Breast epithelium (tissue), 4 donors: ENCODE measurements at regions not wholly inside any gene's neighbourhood (a gene's known extent, or its start where the extent isn't known, plus 50 kb on each side); places are given as distances from the start of the nearest gene placed in this dataset.

Experiments
- DNase-seq, 2 donors: peaks; one replicate each; pipeline ENCODE4 v3.0.0-alpha.2; 2019; ENCODE audit warnings: low spot score in 2 of 2
- H3K27ac ChIP-seq, 2 donors: fragments of 200-600 bp; sonication (generic) in 1 of 2; one replicate each; pipeline ENCODE4 v1.5.1; 2016 to 2019; ENCODE audit warnings: mild to moderate bottlenecking in 1 of 2
- H3K27me3 ChIP-seq, 2 donors: fragments of 200-600 bp; sonication (generic) in 1 of 2; one replicate each; pipeline versions ENCODE4 v1.5.1 to v1.6.0; 2017 to 2019; ENCODE audit warnings: control low read depth in 1 of 2, mild to moderate bottlenecking in 1 of 2
- H3K36me3 ChIP-seq: fragments of 200-600 bp; one replicate; pipeline ENCODE4 v1.5.1; 2019
- H3K4me1 ChIP-seq, 2 donors: fragments of 200-600 bp; sonication (generic); one replicate each; pipeline ENCODE4 v1.5.1; 2016 to 2019; ENCODE audit warnings: control low read depth in 1 of 2
- H3K4me3 ChIP-seq, 3 donors: fragments of 200-600 bp; sonication (generic); 1 replicate in 2 of 3; 2 replicates in 1 of 3; pipeline ENCODE4 v1.5.1; 2016 to 2019; ENCODE audit warnings: mild to moderate bottlenecking in 3 of 3, moderate library complexity in 2 of 3
- H3K9me3 ChIP-seq, 2 donors: fragments of 200-600 bp; sonication (generic) in 1 of 2; one replicate each; pipeline ENCODE4 v1.5.1; 2016 to 2019; ENCODE audit warnings: control low read depth in 1 of 2
- CTCF ChIP-seq, 3 donors: fragments of 450-650 bp; IDR thresholded peaks; one replicate each; pipeline ENCODE4 v1.5.1; 2016 to 2017; ENCODE audit warnings: antibody characterized with exemption in 3 of 3, mild to moderate bottlenecking in 3 of 3, moderate library complexity in 3 of 3
- POLR2A ChIP-seq: fragments of 450-650 bp; IDR thresholded peaks from one replicate; pipeline ENCODE4 v1.6.1; 2016; ENCODE audit warnings: antibody characterized with exemption, mild to moderate bottlenecking, moderate library complexity
- POLR2AphosphoS5 ChIP-seq, 3 donors: sonication (generic); formaldehyde crosslinking; IDR thresholded peaks; one replicate each; pipeline ENCODE4 v1.6.1; 2017; ENCODE audit warnings: antibody characterized with exemption in 3 of 3
- intact Hi-C: fragments of 100-400 bp; cut with DNase I; formaldehyde crosslinking; loops from one replicate; pipeline ENCODE4 v1.15.1; 2023; ENCODE audit warnings: low total_unique reads

GRCh38 chr5:6950860-6951259 lies 237.6 kb downstream of the TENT4A start:
- TF ChIP-seq POLR2A (no peak), CTCF (IDR thresholded peaks at IDR 0.05) (no peak), POLR2AphosphoS5 (IDR thresholded peaks at IDR 0.05) (no peak)
- Histone ChIP-seq H3K27me3 (no peaks in the 10 kb centered on the region), H3K36me3 (no peaks in the 10 kb centered on the region), H3K4me3 (no peak overlapping the region), H3K9me3 (no peaks in the 10 kb centered on the region), H3K4me1 (no peaks in the 10 kb centered on the region), H3K27ac (no peak overlapping the region)
- no peak for DNase-seq
- intact Hi-C loops: no loop called here

- DNase-seq: no peak
- H3K36me3 ChIP-seq: no peaks in the 10 kb centered on the region
- no peaks in the 10 kb centered on the region for H3K4me1 ChIP-seq
- intact Hi-C loops: no loop called here
- H3K27ac ChIP-seq: no peak overlapping the region
- no peaks in the 10 kb centered on the region for H3K27me3 ChIP-seq
- H3K9me3 ChIP-seq: no peaks in the 10 kb centered on the region
- TF ChIP-seq POLR2AphosphoS5 (IDR thresholded peaks at IDR 0.05): no peak
- no peak for TF ChIP-seq POLR2A
- no peak for TF ChIP-seq CTCF (IDR thresholded peaks at IDR 0.05)
- H3K4me3 ChIP-seq: no peak overlapping the region
These were observed 247.9 kb downstream of the TENT4A start for GRCh38 chr5:6961123-6961522.

GRCh38 chr5:6961837-6962635 lies 248.8 kb downstream of the TENT4A start:
- no peak overlapping the region for H3K27ac ChIP-seq
- DNase-seq: no peak
- no peaks in the 10 kb centered on the region for H3K27me3 ChIP-seq
- intact Hi-C loops: no loop called here
- no peak overlapping the region for H3K4me3 ChIP-seq
- H3K4me1 ChIP-seq: no peaks in the 10 kb centered on the region
- TF ChIP-seq CTCF (IDR thresholded peaks at IDR 0.05) (no peak), POLR2AphosphoS5 (IDR thresholded peaks at IDR 0.05) (no peak), POLR2A (no peak)
- H3K9me3 ChIP-seq: no peaks in the 10 kb centered on the region
- H3K36me3 ChIP-seq: no peaks in the 10 kb centered on the region

- Histone ChIP-seq H3K4me3 (no peak overlapping the region), H3K9me3 (no peaks in the 10 kb centered on the region), H3K4me1 (no peaks in the 10 kb centered on the region), H3K27me3 (peaks cover 0 to 3% of the 10 kb centered on the region in 2 donors), H3K36me3 (no peaks in the 10 kb centered on the region), H3K27ac (no peak overlapping the region)
- TF ChIP-seq CTCF (IDR thresholded peaks at IDR 0.05) (no peak), POLR2A (no peak), POLR2AphosphoS5 (IDR thresholded peaks at IDR 0.05) (no peak)
- no peak for DNase-seq
- intact Hi-C loops: no loop called here
These were observed 263.7 kb downstream of the TENT4A start for GRCh38 chr5:6976971-6977370.

GRCh38 chr5:6979061-6979460 lies 265.8 kb downstream of the TENT4A start:
- intact Hi-C loops: no loop called here
- Histone ChIP-seq H3K4me1 (no peaks in the 10 kb centered on the region), H3K36me3 (no peaks in the 10 kb centered on the region), H3K4me3 (no peak overlapping the region), H3K27ac (no peak overlapping the region), H3K9me3 (no peaks in the 10 kb centered on the region), H3K27me3 (peaks cover 0 to 3% of the 10 kb centered on the region in 2 donors)
- TF ChIP-seq POLR2AphosphoS5 (IDR thresholded peaks at IDR 0.05) (no peak), CTCF (IDR thresholded peaks at IDR 0.05) (no peak), POLR2A (no peak)
- DNase-seq: no peak
